ENCODE measurements at regions not wholly inside any gene's neighbourhood (a gene's known extent, or its start where the extent isn't known, plus 50 kb on each side); places are given as distances from the start of the nearest gene placed in this dataset.

- DNase-seq, result no peak
These were observed 125.7 kb upstream of the SNTG2 start for GRCh38 chr2:824954-825353.

GRCh38 chr2:824524-824923 is 126.1 kb upstream of the SNTG2 start:
- no peak for DNase-seq

- DNase-seq, result no peak
These were observed 129.1 kb upstream of the SNTG2 start for GRCh38 chr2:821546-821945.

DNA sequence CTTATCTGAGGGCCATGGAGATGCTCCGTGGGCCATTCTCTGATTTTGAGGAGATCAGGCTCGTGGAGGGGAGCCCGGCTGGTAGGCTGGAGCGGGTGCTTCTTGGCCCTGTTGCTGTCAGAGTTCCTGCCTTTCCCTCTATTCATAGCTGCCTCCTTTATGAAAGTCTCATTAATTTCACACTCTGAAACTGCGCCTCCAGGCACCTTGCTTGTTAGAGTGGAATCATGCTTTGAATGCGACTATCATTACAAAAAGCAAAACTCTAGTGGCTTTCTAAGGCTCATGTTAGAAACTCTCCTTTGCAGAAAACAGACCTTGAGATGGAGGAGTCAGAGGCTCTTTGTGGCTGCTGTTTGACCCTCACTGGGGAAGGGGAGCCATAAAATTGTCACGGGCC is 131.0 kb upstream of the SNTG2 start:
- no peak for DNase-seq

GRCh38 chr2:819121-819520 is 131.5 kb upstream of the SNTG2 start:
- no peak for DNase-seq

DNA sequence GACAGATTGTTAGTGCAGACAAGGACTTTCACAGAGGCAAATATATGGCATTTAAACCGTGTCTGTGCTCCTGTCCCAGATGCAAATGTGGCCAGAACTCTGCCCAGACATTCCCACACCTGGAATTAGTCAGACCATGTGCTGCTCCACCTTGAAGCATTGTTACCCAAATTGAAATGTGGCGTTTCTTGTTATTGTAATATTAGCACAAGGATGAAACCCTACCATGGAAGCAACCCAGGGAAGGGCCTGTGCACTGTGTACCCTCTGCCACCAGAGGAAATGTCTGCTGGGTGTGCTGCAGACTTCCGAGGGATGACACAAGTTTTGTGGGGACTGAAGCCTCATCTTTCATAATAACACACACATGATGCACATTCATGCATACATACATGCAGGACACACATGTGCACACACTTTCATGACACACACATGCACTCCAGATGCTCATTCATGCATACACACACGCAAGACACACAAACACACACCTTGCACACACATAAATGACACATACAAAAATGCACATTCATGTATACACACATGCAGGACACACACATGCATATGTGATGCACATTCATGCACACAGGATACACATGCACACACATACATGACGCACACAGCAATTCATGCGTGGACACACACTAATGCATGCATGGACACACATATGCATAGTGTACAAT is 133.2 kb upstream of the SNTG2 start:
- no peak for DNase-seq

- DNase-seq, result no peak
These were observed 134.4 kb upstream of the SNTG2 start for GRCh38 chr2:816278-816677.

GRCh38 chr2:810397-810796 is 133.2 kb upstream of the TMEM18 start:
- DNase-seq, result no peak

- no peak for DNase-seq
These were observed 130.1 kb upstream of the TMEM18 start for GRCh38 chr2:807300-807699.

GRCh38 chr2:805664-806063 is 128.5 kb upstream of the TMEM18 start:
- DNase-seq, result no peak

- DNase-seq, result no peak
These were observed 120.8 kb upstream of the TMEM18 start for GRCh38 chr2:797993-798392.

DNA sequence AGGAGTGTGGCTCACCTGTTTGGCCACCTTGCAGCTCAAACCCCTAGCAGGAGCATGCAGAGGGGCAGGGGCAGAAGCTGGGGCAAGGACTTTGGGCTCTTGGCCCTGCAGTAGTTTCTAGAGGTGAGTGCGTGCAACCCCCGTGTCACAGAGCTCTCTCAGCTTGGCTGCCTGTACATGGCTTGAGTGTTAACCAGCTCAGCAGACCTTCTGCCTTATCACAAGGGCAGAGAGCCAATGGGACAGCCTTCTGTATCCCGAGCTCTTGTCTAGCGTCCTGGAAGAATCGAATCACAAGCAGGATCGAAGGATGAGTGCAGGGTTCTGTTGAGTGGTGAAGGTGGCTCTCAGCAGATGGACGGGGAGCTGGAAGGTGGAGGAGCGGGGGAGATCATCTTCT is 120.3 kb upstream of the TMEM18 start:
- no peak for DNase-seq

GRCh38 chr2:796141-796985 is 119.2 kb upstream of the TMEM18 start:
- no peak for DNase-seq

DNA sequence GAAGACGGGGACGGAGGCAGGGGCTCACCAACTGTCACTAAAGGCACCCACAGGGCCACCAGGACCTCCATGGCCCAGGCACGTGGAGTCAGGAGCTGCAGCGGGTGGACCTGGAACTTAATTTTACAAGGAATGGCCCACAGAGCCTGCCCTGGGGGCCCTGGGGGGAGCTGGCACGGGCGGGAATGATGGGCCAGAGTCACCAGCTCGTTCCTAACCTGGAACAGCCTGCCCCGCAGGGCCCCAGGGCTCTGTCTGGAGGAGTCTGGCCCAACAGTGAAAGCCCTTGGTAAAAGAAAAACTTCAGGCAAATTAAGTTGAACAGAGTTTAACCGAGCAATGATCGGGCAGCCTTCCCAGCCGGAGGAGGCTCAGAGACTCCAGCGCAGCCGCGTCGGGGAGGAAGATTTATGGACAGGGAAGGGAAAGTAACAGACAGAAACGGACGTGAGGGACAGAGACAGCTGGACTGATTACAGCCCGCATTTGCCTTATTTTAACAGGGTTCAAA is 118.4 kb upstream of the TMEM18 start:
- DNase-seq, result no peak

DNA sequence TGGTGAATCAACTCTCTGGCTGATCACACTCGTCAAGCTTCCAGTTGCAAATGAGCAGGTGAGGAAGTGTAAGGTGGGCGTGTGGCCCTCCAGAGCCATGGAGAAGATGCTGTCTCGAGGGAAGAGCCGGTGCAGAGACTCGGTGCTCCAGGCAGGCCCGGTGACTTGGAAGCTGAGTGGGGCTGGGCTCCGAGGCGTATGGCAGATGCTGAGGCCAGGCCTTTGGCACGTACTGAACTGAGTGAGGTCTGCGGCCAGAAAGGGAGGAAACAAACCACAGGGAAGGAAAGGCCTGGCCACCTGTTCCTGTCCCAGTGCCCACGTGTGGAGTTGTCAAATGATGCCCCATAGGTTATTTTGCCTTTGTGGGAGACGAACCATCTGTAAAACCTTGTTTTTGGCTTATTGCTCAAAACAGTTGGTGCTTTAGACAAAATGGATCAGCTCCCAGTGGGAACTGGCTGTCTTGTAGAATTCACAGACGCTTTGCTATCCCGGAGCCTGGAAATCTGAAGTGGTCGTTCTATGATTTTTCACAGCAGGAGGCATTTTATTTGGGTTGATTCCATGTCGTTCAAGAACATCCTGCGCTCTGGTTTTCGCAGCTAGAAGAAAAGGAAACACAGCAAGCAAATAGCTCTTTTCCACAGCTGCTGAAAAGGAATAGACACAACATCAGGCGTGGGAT is 117.5 kb upstream of the TMEM18 start:
- DNase-seq, result no peak

DNA sequence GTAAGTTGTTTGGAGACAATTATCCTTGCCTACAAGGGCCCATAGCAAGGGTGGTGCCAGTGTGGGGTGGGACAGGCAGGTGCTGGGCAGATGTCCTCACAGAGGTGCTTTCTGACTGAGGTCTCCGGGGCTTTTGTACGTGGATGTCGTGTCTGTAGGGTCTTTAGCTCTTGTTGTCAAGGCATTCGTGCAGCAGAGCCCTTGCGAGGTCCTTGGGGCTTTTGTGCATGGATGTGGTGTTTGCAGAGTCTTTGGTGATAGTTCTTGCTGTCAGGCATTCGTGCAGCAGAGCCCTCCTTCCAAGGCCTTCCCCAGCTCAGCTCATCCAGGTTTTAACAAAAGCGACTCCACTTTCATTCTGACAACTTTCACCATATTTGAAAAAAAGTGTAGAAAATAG is 116.0 kb upstream of the TMEM18 start:
- no peak for DNase-seq

GRCh38 chr2:792687-793086 is 115.5 kb upstream of the TMEM18 start:
- DNase-seq, result no peak

GRCh38 chr2:790634-791245 is 113.5 kb upstream of the TMEM18 start:
- no peak for DNase-seq

DNA sequence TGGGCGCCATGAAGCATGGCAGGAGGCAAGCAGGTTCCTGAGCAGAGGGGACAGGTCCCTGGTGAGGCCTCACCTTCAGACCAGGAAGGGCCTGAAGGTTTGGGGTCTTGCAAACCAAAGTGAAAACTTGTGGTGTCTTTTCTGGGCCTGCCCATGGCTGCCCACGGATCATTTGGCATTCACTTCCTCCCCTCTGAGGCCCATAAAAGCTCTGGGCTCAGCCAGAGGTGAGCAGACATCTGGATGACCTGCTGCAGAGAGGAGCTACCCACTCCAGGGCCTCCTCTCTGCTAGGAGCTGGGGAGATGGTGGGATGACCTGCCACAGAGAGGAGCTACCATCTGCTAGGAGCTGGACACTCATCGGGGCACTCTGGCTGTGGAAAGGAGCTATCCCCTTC is 112.9 kb upstream of the TMEM18 start:
- DNase-seq, result no peak

DNA sequence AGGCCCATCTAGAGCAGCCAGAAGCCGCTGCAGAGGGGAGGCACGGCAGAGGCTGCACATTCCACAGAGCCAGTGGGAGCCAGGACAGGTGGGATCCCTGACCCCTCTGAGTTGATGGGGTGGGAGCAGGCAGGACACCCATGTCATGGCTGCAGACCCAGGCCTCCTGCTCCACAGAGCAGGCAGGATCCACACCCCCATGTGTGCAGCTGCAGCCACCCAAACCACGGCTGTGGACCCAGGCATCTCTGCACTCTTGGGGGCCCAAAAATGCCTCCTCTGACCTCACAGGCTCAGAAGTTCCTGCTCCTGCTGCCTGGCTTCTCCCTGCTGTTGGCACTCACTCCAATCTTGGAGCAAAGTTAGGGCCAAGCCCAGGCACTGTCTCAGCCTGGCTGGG is 112.3 kb upstream of the TMEM18 start:
- no peak for DNase-seq

DNA sequence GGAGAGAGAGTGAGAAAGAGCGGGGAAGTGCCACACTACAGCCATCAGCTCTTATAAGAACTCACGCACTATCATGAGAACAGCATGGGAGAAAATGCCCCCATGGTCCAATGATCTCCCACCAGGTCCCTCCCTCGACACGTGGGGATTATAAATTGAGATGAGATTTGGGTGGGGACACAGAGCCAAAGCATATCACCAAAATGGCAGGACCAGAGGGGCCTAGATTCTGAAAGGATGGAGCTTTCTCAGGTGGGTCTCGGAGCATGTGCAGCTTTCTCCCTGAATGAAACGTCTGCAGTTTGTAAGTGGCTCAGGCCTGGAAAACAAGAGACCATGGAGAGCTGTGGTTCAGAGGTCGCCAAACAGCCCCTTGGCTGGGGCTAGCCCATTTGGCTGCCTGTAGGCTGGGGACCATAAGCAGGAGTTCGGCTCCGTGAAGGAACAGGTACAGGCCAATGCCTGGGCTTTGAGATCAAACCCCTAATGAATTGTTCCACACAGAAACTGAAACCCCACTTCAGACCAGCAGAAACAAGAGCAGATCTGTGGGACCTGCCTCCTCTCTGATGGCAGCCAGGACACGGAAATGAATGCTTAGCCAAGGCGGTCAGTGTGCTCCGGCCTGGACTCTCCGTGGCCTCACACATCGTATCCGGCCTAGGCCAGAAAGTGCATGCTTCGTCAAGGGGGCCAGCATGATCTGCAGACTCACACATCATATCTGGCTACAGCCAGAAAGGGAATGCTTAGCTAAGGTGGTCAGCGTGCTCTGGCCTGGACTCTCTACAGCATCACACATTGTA is 111.2 kb upstream of the TMEM18 start:
- DNase-seq, result no peak

GRCh38 chr2:784753-785152 is 107.5 kb upstream of the TMEM18 start:
- no peak for DNase-seq
